Stomach smooth muscle (tissue), 2 donors: ENCODE measurements at regions not wholly inside any gene's neighbourhood (a gene's known extent, or its start where the extent isn't known, plus 50 kb on each side); places are given as distances from the start of the nearest gene placed in this dataset.

Experiments used
- H3K27ac ChIP-seq: one replicate; pipeline ENCODE4 v1.7.0; 2013; ENCODE audit warnings: mild to moderate bottlenecking, low read length, inconsistent platforms
- H3K27me3 ChIP-seq, 2 donors: one replicate each; pipeline ENCODE4 v1.7.0; 2013; ENCODE audit warnings: low read length in 2 of 2; ENCODE audit not compliant: insufficient read depth in 2 of 2, control insufficient read depth in 1 of 2
- H3K36me3 ChIP-seq, 2 donors: one replicate each; pipeline ENCODE4 v1.7.0; 2013; ENCODE audit warnings: low read length in 2 of 2; ENCODE audit not compliant: control insufficient read depth in 2 of 2, insufficient read depth in 2 of 2
- H3K4me1 ChIP-seq: one replicate; pipeline ENCODE4 v1.7.0; 2013; ENCODE audit warnings: low read length; ENCODE audit not compliant: control insufficient read depth, insufficient read depth
- H3K4me3 ChIP-seq, 2 donors: one replicate each; pipeline ENCODE4 v1.7.0; 2013; ENCODE audit warnings: low read length in 2 of 2
- H3K9ac ChIP-seq, 2 donors: one replicate each; pipeline ENCODE4 v1.7.0; 2013; ENCODE audit warnings: low read length in 2 of 2, mild to moderate bottlenecking in 1 of 2
- H3K9me3 ChIP-seq, 2 donors: one replicate each; pipeline ENCODE4 v1.7.0; 2013; ENCODE audit warnings: low read length in 2 of 2; ENCODE audit not compliant: control insufficient read depth in 2 of 2
- donor health status: healthy.
- donor health status: Pancreatic carcinoma.

DNA sequence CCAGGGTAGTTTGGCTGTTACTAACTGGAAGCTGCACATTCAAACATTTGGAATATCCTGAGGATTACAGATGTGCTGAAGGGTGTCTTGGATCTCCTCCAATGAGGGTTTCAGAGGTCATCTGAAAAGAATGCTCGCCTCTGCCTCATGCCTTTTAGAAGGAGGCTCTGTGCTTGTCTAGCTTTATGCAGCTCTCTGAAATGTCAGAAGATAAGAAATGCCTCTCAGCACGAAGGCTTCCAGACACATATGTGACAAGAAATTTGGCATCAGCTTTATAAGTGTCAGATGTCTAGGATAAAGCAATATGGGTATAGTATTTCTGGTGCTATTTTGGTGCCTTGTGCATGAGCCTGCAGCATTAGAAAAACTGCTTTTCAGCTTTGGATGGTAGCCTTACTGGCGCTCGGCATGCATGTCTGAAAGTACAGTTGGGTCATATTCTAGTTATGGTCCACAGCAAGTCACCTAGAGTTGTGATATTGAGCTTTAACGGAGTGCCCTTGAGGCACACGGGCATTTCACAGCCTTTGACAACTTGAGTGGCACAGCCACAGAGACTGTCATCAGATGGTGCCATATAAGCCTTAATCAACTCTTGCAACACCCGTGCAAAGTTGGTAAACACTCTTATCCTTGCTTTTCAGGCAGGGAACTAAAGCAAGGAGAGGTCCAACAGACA lies 70.8 kb upstream of the PGRMC2 start:
- Histone ChIP-seq H3K9ac (no peak overlapping the region), H3K27ac (no peak overlapping the region), H3K36me3 (no peaks in the 10 kb centered on the region), H3K4me3 (no peak overlapping the region), H3K9me3 (no peaks in the 10 kb centered on the region), H3K4me1 (peaks cover 5% of the 10 kb centered on the region), H3K27me3 (no peaks in the 10 kb centered on the region)

- Histone ChIP-seq H3K27me3 (no peaks in the 10 kb centered on the region), H3K4me3 (no peak overlapping the region), H3K9ac (no peak overlapping the region), H3K9me3 (no peaks in the 10 kb centered on the region), H3K4me1 (peaks cover 5% of the 10 kb centered on the region), H3K36me3 (no peaks in the 10 kb centered on the region), H3K27ac (no peak overlapping the region)
Observed at GRCh38 chr4:128357286-128357685, 69.7 kb upstream of the PGRMC2 start.

- H3K4me3 ChIP-seq = no peak overlapping the region
Observed at GRCh38 chr4:128355305-128355704, 67.7 kb upstream of the PGRMC2 start.

GRCh38 chr4:128354205-128354821 lies 66.7 kb upstream of the PGRMC2 start:
- H3K27me3 ChIP-seq = no peaks in the 10 kb centered on the region
- H3K4me3 ChIP-seq = no peak overlapping the region
- no peaks in the 10 kb centered on the region for H3K9me3 ChIP-seq
- no peak overlapping the region for H3K27ac ChIP-seq
- no peaks in the 10 kb centered on the region for H3K36me3 ChIP-seq
- H3K4me1 ChIP-seq = peaks cover 5% of the 10 kb centered on the region
- H3K9ac ChIP-seq = no peak overlapping the region

More at GRCh38 chr4:128355305-128355704, 67.7 kb upstream of the PGRMC2 start:
- H3K36me3 ChIP-seq = no peaks in the 10 kb centered on the region
- no peaks in the 10 kb centered on the region for H3K9me3 ChIP-seq
- H3K27ac ChIP-seq = no peak overlapping the region
- H3K4me1 ChIP-seq = peaks cover 5% of the 10 kb centered on the region
- H3K9ac ChIP-seq = no peak overlapping the region
- H3K27me3 ChIP-seq = no peaks in the 10 kb centered on the region

DNA sequence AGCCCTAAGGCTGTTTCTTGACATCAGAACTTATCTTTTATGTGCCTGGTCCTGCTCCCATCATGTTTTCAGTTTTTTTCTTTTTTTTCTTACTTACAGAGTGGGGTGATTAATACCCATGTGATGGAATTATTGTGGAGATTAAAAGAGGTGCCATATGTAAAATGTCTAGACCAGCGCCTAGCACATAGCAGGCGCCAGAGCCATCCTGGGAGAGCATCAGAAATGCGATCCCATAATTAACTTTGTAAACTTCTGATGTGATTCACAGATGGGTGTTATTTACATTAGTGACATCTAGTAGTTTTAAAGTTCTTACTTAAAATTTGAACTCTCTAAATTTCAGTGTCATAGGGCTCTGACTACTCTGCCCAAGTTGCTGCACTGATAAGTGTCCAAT lies 66.2 kb upstream of the PGRMC2 start:
- Histone ChIP-seq H3K4me3 (no peak overlapping the region), H3K27me3 (no peaks in the 10 kb centered on the region), H3K9ac (no peak overlapping the region), H3K36me3 (no peaks in the 10 kb centered on the region), H3K27ac (no peak overlapping the region), H3K4me1 (peaks cover 5% of the 10 kb centered on the region), H3K9me3 (no peaks in the 10 kb centered on the region)

DNA sequence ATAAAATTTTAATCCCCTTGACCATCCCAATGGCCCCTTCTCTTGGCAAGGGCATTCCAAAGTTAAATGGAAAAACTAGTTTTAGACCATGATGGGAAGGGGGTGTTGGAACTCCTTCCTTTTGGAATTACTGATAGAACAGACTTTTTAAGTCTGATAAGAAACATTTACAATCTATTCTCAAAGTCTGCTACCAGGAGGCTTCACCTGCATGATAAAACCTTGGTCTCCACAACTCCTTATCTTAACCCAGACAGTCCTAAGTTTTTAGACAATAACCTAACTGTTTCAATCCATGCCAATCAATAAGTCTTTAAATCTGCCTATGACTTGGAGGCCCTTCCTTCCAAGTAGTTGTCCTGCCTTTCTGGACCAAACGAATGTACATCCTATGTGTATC lies 63.9 kb upstream of the PGRMC2 start:
- H3K36me3 ChIP-seq = no peaks in the 10 kb centered on the region
- H3K27ac ChIP-seq = no peak overlapping the region
- no peak overlapping the region for H3K9ac ChIP-seq
- peaks cover 5% of the 10 kb centered on the region for H3K4me1 ChIP-seq
- no peaks in the 10 kb centered on the region for H3K9me3 ChIP-seq
- H3K4me3 ChIP-seq = no peak overlapping the region
- H3K27me3 ChIP-seq = no peaks in the 10 kb centered on the region

DNA sequence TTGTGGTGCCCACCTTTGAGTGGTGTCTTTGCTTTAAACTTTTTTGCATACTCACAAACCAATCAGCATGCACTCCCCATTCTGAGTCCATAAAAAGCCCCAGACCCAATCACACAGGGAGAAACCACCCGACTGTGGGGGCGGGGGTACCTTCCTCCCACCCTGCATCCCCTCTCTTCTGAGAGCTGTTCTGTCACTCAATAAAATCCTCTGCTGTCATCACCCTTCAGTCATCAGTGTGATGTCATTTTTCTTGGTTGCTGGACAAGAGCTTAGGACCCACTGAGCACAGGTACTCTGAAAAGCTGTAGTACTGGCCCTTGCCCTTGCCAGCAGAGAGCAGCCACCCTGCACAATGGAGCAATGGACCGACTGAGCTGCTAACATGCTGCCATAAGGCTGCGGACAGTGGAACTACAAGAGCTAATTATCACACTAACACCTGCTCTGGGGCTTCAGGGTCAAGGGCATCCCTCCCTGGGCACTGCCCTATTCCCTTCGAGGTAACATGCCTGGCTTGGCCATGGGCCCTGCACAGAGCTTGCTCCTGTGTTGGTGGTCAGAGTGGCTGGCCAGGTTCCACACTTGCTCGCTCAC lies 62.9 kb upstream of the PGRMC2 start:
- no peaks in the 10 kb centered on the region for H3K27me3 ChIP-seq
- no peak overlapping the region for H3K4me3 ChIP-seq
- no peak overlapping the region for H3K27ac ChIP-seq
- peaks cover 5% of the 10 kb centered on the region for H3K4me1 ChIP-seq
- H3K9me3 ChIP-seq = no peaks in the 10 kb centered on the region
- H3K9ac ChIP-seq = no peak overlapping the region
- no peaks in the 10 kb centered on the region for H3K36me3 ChIP-seq

DNA sequence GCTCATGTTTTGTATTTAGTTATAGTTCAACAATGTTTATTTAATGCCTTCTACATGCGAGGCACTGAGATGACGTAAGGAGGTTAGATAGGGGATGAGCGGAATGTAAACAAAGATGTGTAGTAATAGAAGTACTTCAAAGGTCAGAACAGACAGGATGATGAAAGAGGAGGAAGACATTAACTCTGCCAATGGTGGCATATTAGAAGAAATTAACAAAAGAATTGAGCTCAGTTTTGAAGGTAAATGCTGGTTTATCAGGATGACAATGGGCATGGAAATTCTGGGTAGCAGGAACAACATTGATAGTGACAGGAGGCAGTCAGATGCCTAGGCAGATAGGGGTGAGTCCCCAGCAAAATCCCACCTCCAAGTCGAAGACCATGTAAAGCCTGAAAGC lies 62.3 kb upstream of the PGRMC2 start:
- no peaks in the 10 kb centered on the region for H3K36me3 ChIP-seq
- peaks cover 5% of the 10 kb centered on the region for H3K4me1 ChIP-seq
- no peak overlapping the region for H3K4me3 ChIP-seq
- no peak overlapping the region for H3K9ac ChIP-seq
- H3K27me3 ChIP-seq = no peaks in the 10 kb centered on the region
- H3K27ac ChIP-seq = no peak overlapping the region
- no peaks in the 10 kb centered on the region for H3K9me3 ChIP-seq

DNA sequence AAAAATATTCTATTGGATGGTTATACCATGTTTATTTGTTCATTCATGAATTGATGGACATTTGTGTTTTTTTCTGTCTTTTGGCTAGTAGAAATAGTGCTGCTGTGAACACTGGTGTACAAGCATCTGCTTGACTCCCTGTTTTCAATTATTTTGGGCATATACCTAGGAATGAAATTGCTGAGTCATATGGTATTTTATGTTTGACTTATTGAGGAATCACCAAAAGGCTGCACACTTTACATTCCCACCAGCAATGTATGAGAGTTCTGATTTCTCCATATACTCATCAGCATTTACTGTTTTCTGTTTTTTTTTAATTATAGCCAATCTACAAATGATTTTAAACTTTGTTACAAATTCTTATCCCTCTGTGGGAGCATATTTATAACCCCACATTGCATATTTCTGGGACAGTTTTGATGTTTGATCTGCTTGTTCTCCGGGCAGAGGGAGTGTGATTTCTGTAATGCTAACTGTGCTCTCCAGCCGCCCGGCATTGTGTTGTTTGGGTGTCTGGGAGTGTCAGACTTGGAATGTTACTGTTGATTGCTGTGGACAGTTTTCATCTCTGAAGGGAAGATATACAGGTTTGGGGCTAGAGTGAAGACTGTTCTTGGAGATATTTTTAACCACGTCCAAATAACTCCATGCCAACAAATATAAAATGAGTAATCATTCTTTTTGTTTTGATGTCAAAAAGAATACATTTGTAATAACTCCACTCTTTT lies 60.5 kb upstream of the PGRMC2 start:
- Histone ChIP-seq H3K4me1 (no peaks in the 10 kb centered on the region), H3K36me3 (no peaks in the 10 kb centered on the region), H3K9me3 (no peaks in the 10 kb centered on the region), H3K27me3 (no peaks in the 10 kb centered on the region), H3K9ac (no peak overlapping the region), H3K4me3 (no peak overlapping the region), H3K27ac (no peak overlapping the region)

- Histone ChIP-seq H3K9ac (no peak overlapping the region), H3K4me3 (no peak overlapping the region), H3K27ac (no peak overlapping the region)
Observed at GRCh38 chr4:128347175-128347868, 59.7 kb upstream of the PGRMC2 start.

More at GRCh38 chr4:128347175-128347868, 59.7 kb upstream of the PGRMC2 start:
- Histone ChIP-seq H3K36me3 (no peaks in the 10 kb centered on the region), H3K4me1 (no peaks in the 10 kb centered on the region), H3K9me3 (no peaks in the 10 kb centered on the region), H3K27me3 (no peaks in the 10 kb centered on the region)
